ENCODE measurements at regions not wholly inside any gene's neighbourhood (a gene's known extent, or its start where the extent isn't known, plus 50 kb on each side); places are given as distances from the start of the nearest gene placed in this dataset.
"Not testable (repeated sequence)": the region's sequence is repeated elsewhere in the genome, so short reads cannot be mapped to it uniquely, and the experiment has no call there.

DNA sequence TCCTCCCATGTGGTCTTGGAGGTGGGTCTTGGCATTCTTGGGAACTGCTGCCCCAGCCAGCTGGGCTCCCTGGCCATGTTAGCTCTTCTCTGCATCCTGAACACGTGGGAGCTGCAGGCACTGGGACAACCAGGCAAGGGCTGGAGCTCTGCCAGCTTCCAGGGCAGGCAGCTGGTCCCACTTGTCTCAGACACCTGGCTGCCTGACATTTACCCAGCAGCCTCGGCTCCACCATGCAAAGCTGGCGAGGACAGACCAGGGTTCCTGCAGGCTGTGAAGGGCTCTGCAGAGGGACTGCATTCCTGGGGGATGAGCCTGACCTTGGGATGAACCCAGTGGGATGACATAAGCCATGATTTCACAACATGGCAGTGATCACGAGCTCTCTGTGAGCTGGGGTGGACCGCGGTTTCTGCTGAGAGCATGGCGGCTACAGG is 99.0 kb upstream of the TSHZ3 start:
- DNase-seq, result no peak

DNA sequence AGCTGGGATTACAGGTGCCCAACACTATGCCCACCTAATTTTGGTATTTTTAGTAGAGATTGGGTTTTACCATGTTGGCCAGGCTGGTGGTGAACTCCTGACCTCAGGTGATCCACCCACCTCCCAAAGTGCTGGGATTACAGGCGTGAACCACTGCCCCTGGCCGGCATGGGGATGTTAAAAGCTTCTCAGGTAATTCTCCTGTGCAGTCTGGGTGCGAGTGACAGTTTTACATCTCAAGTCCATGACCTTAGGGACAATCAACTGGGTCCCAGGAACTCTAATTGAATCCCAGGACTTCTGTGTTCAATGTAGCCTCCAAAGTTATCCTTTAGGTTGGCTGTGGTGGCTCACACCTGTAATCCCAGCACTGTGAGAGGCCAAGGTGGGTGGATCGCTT is 100.1 kb upstream of the TSHZ3 start:
- DNase-seq, result no peak

DNA sequence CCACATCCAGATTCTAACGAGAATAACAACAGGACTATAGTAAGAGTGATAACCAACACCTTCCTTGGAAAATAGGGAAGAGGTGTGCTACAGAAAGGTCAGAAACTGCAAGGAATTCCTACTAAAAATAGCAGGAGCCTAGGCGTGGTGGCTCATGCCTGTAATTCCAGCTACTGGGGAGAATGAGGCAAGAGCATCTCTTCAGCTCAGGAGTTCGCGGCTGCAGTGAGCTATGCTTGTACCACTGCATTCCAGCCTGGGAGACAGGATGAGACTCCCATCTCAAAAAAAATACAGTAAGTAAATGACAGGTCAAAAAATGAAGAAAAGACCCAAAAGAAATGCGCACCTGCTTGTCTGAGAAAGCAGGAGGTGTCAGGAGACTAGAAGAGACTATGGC is 101.5 kb upstream of the TSHZ3 start:
- no peak for DNase-seq

DNA sequence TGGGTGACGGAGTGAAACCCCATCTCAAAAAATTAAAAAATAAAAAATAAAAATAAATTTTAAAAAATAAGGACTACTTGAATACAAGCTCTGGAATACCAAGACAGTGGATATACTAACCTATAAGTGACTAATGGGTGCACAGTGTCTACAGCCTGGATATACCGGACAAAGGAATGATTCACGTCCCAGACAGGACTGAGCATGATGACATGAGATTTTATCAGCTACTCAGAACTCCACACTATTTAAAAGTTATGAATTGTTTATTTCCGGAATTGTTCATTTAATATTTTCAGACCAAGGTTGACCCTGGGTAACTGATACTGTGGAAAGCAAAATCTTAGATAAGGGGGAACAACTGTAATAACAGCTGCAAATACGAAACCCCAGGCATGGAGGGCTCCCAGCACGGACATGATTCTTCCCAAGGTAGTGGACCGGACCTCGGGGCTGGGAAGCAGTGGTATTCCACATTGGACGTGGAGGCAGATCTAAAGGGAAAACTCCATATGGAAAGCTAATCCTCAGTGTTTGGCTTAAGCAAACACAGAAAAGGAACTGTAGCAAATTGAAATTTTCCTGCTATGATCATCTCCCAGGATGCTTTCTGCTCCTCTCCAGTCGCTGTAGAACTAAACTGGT is 102.6 kb upstream of the TSHZ3 start:
- no peak for DNase-seq

DNA sequence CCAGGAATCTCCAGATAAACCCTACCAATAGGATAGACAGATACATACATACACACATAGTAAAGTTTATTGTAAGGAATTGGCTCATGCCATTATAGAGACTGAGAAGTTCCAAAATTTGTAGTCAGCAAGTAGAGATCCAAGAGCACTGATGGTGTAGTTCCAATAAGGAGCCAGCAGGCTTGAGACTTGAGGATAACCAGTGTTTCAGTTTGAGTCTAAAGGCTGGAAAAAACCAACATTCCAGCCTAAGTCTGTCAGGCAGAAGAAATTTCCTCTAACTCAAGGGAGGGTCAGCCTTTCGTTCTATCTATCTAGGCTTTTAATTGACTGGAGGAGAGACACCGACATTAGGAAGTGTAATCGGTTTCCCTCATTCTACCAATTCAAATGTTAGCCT is 110.2 kb upstream of the TSHZ3 start:
- DNase-seq, result no peak

DNA sequence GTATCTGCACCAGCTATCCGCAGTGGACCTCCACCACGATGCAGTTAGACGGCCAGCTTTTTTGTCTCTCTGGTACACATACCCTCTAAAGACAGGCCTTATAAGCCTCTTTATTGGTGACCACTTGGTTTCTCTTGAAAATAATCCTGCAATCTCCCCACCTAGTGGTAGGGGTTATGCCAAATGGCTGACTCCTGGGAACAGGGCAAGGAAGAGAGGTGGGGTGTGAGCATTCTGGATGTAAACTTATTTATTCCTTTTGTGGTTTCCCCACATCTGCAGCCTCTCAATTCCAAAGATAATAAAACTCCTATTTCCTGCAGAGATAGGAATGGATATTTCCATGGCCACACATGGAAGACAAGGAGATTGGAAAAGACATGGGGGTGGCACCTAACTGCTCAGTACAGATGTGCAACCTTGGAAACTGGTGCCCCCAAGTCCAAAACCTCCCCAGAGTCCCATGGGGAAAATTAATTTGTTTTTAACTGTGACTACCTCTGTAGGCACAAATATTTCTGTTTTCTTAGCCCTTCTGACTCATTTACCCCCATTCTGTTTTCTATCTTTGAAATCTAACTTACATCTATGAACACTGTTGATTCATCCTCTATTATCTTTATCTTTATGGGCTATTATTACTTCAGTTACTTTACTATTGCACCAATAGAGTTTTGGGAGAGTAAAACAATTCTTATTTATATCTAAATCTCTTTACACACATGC is 112.7 kb upstream of the TSHZ3 start:
- no peak for DNase-seq

DNA sequence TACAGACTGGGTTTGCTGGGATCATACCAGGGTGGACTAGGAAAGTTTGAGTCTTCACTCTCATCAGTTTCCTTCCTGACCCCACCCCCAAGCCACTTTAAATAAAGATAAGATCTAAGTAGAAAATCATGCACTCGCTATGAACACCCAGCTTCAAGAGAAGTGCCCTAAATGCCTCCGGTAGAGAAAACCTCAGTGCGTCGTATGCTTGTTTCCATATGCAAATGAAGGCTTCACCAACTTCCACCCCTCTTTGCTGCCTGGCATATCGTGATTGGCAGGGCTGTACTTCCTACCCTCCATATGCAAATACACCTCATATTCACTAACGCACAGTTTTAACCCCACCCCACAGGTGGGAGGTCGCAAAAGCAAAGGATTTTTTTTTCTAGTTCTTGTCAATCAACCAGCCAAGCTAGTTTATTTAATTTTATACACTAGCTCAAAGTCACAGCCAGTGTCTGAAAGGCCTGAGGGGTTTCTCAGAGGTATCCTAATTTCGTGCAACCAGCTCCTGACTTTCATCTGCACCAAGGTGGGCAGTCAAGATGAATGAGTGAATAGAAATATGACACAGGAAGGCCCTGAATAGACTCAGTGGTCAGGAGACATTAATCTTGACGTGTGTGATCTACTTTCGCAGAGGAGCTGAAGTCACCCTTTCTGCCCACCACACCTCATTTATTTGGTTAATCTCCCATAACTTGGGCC is 121.1 kb upstream of the TSHZ3 start:
- DNase-seq, result no peak

DNA sequence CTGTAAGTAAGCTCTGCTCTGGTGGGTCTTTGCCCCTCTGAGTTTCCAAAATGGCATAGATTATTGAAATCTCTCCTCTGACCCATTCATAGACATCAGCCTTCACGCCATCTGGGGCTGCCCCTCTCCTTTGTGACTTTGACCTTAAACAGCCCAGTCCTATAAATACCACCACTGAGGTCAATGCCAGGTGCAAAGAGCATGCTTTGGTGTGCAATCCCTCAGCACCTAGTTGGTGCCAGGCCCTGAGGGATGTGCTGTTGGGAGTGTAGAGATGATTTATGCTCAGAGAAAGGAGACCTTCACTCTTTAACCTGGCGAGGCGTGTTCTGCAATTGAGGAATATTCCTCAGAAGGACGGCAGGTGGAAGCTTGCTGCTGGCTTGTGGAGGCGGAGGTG is 121.7 kb upstream of the TSHZ3 start:
- DNase-seq, result no peak

DNA sequence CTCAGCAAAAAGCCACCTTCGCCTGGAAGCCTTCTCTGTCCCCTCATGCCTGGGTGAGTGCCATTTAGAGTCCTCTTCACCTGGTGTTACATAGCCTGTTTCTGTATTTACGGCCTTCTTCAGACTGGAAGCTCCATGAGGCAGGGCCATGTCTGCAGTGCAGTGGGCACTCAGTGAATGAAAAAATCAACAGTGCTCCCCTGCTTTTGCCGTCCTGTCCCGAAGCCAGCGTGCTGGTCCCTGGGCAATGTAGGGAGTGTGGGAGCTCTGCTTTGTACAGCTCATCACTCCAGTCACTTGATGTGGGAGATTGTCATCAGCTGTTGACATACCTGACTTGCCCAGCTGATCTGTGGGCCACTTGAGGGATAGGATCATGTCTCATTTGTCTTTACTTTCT is 129.0 kb upstream of the TSHZ3 start:
- no peak for DNase-seq

DNA sequence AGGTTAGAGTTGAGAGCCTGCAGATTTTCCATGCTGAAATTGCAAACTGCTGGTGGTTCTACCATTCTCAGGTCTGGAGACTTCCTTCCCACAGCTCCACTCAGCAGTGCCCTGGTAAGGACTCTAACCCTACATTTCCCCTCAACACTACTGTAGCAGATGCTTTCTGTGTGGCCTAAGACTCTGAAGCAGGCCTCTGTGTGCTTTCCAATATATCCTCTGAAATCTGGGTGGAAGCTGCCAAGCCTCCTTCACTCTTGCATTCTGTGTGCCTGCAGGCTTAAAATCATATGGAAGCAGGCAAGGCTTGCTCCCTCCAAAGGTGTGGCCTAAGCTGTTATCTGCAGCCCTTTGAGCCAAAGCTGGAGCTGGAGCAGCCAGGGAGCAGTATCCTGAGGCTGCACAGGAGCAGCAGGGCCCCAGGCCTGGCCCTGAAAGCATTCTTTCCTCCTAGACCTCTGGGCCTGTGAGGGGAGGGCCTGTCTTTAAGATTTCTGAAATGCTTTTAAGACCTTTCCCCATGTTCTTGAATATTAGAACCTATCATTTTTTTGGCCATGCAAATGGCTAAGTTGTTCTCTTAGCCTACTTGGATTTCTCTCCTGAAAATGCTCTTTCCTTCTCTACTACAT is 134.1 kb upstream of the TSHZ3 start:
- DNase-seq, result no peak

DNA sequence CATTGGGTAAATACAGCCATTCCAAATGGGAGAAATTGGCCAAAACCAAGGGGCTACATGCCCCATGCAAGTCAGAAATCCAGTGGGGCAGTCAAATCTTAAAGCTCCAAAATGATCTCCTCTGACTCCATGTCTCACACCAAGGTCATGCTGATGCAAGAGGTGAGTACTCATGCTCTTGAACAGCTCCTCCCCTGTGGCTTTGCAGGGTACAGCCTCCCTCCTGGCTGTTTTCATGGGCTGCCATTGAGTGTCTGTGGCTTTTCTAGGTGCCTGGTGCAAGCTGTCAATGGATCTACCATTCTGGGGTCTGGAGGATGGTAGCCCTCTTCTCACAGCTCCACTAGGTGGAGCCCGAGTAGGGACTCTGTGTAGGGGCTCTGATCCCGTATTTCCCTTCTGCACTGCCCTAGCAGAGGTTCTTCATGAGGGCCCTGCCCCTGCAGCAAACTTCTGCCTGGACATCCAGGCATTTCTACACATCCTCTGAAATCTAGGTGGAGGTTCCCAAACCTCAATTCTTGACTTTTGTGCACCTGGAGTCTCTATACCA is 135.7 kb upstream of the TSHZ3 start:
- not testable (repeated sequence) for DNase-seq

DNA sequence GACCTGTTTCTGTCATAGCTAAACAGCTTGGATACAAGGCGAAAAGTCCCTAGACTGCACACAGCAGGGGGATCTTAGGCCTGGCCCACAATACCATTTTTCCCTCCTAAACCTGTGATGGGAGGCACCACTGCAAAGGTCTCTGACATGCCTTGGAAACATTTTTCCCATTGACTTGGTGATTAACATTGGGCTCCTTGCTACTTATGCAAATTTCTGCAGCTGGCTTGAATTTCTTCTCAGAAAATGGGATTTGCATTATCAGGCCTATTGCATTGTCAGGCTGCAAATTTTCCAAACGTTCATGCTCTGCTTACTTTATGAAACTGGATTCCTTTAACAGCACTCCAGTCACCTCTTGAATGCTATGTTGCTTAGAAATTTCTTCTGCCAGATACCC is 136.2 kb upstream of the TSHZ3 start:
- DNase-seq, result no peak

DNA sequence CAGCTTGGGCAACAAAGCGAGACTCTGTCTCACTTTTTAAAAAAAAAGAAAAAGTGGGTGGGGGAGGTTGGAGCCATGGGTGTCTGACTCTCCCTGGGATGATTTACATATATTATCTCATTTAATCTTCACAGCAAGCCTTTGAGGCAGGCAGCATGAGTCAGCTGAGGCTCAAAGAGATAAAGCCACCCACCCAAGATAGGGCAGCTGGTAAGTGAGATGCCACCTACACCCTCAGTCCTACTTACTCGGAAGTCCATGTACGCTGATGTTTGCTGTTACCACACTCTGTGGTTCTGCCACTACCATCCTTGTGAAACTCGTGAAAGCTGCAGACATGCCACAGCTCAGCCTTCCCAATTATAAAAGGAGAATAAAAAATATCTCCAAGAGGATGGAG is 142.0 kb upstream of the TSHZ3 start:
- DNase-seq, result no peak

DNA sequence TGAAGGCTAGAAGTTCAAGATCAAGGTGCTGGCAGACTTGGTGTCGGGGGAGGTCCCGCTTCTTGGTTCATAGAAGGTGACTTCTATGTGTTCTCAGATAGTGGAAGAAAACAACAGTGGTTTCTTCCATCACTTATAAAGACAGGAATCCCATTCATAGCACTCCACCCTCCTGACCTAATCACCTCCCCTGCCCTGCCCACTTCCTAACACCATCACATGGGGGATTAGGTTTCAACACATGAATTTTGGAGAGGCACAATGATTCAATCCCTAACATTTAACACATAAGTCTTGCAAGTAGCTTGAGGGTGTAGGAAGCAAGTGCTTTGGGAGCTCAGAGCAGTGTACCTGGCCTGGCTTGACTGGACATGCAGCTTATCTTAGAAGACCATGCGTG is 142.8 kb upstream of the TSHZ3 start:
- no peak for DNase-seq

DNA sequence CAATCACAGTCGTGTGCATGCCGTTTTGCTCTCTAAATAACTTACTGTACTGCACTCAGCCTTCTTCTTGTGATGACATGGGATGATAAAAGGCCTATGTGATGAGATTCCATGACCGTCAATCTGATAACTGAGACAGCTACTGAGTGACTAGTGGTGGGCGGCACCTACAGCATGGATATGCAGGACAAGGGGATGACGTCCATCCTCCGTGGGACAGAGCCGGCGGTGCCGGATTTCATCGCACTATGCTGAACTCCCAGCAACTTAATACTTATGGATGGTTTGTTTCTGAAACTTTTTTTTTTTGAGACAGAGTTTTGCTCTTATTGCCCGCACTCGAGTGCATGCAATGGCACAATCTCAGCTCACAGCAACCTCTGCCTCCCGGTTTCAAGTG is 146.8 kb upstream of the TSHZ3 start:
- no peak for DNase-seq

DNA sequence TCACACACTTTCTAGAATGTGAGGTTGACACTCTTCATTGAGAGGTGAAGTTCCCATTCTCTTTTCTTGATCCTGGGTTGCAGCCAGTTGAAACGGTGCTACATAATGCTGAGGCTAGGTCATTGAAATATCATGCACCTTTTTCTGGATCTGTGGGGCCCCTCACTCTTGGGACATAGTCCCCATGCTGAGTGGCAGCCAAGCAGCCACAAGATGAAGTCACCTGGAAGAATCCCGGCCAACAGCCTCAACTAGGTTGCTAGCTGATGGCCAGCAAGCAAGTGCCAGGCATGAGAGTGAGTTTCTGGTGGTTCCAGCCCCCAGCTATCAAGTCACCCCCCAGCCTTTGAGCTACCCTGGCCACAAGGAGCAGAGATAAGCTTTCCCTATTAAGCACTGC is 148.5 kb upstream of the TSHZ3 start:
- no peak for DNase-seq

DNA sequence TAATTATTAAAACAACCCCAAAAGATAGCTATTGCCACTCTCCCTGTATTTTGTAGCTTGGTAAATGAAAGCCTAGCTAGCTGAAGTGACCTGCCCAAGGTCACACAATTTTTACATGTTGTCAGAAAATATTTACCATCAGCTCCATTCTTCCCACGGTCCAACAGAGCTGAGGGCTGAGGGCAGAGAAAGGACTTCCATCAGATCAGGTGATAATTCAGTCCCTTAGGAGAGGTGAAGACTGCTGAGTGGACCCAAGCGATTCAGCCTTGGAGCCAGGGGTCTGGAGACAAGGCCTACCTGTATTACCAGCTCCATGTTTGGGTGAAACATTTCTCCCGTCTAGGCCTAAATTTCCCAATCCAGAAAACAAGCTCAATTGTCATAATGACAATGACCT is 149.5 kb upstream of the TSHZ3 start:
- no peak for DNase-seq

DNA sequence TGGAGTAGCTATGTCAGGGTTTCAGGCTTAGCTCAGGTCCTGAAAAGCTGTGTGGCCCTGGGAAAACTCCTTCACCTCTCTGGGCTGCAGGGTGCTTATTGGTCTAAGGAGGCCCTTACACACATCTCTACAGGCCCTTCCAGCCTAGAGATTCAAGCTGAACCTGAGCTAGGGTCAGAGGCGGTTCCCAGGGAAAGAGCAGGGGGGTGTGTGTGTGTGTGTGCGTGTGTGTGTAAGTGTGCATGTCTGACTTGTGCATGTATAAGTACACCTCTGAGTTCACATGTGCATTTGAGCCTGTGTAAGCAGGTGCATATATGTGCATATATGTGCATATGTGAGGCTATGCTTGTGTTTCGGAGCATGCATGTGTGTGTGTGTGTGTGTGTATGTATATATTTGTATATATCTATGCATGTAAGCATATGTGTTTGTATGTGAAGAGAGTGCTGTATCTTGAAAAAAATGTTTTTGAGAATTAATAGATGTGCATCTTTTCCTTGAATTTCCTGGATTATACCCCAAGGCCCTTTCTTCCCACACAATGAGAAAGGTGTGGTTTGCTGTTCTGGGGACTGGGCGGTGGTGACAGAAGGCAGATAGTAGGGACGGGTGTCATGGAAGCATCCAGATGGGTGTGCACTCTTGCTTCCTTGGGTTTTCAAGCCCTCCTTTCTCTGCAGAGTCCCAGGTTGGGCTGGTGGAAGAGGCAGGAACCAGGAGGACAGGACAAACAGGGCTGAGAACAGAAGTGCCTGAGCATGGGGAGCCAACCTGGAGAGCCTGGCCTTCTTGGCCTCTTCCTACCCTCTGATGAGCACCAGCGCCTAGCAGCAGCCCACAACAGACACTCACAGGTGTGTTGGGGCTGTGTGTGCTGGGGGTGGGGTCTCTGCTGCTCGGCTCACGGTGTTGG is 150.3 kb upstream of the TSHZ3 start:
- DNase-seq, result no peak

DNA sequence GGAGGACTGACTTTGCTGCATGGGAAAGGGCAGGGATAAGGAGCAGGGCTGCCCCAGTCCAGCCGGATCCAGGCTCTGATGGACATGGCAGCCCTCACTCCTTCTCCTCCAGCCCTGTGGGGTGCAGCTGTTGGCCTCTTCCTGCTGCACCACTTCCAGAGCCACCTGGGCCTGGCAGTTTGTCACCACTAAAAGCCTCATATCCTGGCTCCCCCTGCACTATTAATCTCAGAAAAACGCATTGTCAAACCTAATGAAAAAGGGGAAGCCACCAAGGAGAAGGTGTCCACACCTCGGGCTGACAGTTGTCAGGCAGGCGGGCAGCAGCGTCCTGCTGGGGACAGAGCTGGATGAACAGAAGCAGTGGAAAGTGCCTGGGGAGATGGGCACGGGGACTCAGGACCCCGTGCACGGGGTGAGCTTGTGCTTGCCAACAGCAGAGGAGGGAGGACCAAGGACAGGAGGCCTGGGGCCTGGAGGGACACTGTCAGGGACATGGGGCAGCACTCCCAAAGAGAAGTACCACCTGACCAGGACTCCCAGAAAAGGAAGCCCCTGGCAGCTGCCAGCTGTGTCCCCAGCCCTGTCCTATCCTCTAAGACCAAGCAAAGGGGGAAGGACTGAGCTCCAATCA is 151.1 kb upstream of the TSHZ3 start:
- no peak for DNase-seq

DNA sequence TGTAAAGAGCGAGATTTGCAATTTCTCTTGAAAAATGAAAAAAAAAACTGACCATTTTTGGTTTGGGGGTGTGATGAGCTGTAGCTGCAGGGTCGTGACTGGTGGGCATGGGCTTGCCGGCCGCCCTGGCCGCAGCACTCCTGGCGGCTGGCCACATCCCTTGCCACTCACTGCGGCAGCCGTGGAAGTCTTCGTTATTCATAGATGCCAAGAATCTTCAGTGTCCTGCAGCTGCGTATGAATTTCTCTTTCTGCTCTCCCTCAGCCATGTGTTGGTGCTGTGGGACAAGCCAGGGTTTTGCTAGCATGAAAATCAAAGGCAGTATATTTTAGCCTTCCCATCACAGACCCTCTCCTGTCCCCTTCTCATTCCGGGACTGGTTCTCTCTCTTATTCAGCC is 151.7 kb upstream of the TSHZ3 start:
- DNase-seq, result no peak

DNA sequence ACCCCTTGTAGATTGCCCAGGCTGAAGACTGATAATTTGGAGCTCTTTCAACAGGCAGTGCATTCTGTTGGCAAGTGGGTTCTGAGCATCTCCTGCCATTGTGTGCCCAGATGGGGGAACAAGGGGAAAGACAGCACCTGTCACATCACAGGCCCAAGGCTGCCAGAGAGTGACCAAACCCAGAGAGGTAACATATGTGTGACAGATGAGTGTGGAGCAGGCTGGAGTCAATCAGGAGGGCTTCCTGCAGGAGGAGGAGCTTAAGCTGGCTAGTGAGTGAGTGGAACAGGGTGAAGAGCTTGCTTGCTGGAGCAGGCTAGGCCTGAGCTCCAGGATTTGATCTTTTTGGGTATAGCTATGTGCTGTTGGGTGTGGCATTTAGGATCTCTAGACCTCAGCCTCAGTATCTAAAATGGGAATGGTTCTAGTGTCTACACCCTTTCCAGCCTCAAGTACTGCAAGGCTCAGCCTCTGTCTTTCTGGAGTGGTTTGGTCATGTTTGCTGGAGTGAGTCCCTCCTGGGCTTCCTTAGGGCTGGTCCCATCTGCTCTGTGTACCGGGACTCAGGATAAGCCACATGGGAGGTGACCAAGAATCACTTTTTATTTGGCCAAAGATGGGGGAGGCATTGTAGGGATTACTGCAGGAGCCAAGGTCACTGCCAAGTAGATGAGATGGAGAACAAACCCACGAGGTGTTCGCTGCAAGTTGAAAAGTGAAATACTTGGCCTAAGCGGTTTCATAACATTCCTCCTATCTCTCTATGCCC is 152.4 kb upstream of the TSHZ3 start:
- DNase-seq, result no peak

Data from NCI-H146 (cell line).